GM12865 (cell line): ENCODE measurements at regions not wholly inside any gene's neighbourhood (a gene's known extent, or its start where the extent isn't known, plus 50 kb on each side); places are given as distances from the start of the nearest gene placed in this dataset.

Experiments
- DNase-seq: peaks from one replicate; pipeline ENCODE4 v3.0.0; 2010; ENCODE audit warnings: low read depth
- H3K4me3 ChIP-seq: 2 replicates; pipeline ENCODE4 v1.5.1; 2011; ENCODE audit warnings: mild to moderate bottlenecking, low read depth, low read length, control low read depth
- CTCF ChIP-seq: IDR thresholded peaks from 2 replicates; pipeline ENCODE4 v1.5.1; 2011; ENCODE audit warnings: low read length, control low read depth, low read depth, inconsistent platforms; ENCODE audit not compliant: insufficient read depth; ENCODE audit errors: missing control alignments

- no peak for TF ChIP-seq CTCF
- no peak for DNase-seq
- no peak overlapping the region for H3K4me3 ChIP-seq
Measured at GRCh38 chr12:97005174-97005573, 98.1 kb downstream of the NEDD1 start.

GRCh38 chr12:97005646-97006045 lies 98.6 kb downstream of the NEDD1 start:
- no peak for TF ChIP-seq CTCF
- H3K4me3 ChIP-seq: no peak overlapping the region
- DNase-seq: no peak

- H3K4me3 ChIP-seq: no peak overlapping the region
- no peak for TF ChIP-seq CTCF
- no peak for DNase-seq
Measured at GRCh38 chr12:97006585-97006984, 99.5 kb downstream of the NEDD1 start.

GRCh38 chr12:97016163-97016562 lies 109.1 kb downstream of the NEDD1 start:
- peak; percentile 56 for DNase-seq

GRCh38 chr12:97017213-97017612 lies 110.2 kb downstream of the NEDD1 start:
- no peak for TF ChIP-seq CTCF
- no peak overlapping the region for H3K4me3 ChIP-seq
- peak; percentile 64 for DNase-seq

More at GRCh38 chr12:97016163-97016562, 109.1 kb downstream of the NEDD1 start:
- H3K4me3 ChIP-seq: no peak overlapping the region
- TF ChIP-seq CTCF: no peak

GRCh38 chr12:97022536-97023230 lies 115.6 kb downstream of the NEDD1 start:
- no peak overlapping the region for H3K4me3 ChIP-seq
- DNase-seq: no peak
- no peak for TF ChIP-seq CTCF

GRCh38 chr12:97024393-97024792 lies 117.3 kb downstream of the NEDD1 start:
- DNase-seq: no peak
- H3K4me3 ChIP-seq: no peak overlapping the region
- TF ChIP-seq CTCF: no peak
